ENCODE measurements at regions not wholly inside any gene's neighbourhood (a gene's known extent, or its start where the extent isn't known, plus 50 kb on each side); places are given as distances from the start of the nearest gene placed in this dataset.

DNA sequence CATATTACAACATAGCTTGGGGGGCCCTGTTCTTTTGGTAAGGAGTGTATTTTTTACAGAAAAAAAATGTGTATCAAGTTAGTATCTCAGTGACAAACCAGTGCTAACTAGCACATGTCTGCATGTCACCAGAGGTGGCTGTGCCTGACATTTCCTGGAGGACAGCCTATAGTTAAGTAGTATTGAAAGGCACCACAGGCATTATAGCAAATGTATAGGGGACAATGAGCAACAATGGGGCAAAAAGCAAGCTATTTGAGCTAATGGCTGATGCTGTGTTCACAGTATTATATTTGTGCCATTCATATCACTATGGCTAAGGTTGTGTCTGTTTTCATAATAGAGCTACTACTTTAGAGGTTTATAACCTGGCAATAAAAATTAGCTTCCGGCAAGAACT, 1644.0 kb downstream of the MAT2B start:
- TF ChIP-seq, protein P1, sequence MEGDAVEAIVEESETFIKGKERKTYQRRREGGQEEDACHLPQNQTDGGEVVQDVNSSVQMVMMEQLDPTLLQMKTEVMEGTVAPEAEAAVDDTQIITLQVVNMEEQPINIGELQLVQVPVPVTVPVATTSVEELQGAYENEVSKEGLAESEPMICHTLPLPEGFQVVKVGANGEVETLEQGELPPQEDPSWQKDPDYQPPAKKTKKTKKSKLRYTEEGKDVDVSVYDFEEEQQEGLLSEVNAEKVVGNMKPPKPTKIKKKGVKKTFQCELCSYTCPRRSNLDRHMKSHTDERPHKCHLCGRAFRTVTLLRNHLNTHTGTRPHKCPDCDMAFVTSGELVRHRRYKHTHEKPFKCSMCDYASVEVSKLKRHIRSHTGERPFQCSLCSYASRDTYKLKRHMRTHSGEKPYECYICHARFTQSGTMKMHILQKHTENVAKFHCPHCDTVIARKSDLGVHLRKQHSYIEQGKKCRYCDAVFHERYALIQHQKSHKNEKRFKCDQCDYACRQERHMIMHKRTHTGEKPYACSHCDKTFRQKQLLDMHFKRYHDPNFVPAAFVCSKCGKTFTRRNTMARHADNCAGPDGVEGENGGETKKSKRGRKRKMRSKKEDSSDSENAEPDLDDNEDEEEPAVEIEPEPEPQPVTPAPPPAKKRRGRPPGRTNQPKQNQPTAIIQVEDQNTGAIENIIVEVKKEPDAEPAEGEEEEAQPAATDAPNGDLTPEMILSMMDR (conservative IDR thresholded peaks at IDR 0.05) = no peak
- Histone ChIP-seq H3K9ac (ENCODE audit: extremely low read depth, low read length, poor library complexity, severe bottlenecking) (no peak overlapping the region), H3K36me3 (ENCODE audit: control insufficient read depth, insufficient read depth, low read length) (no peaks in the 10 kb centered on the region), H3K27me3 (ENCODE audit: control insufficient read depth, insufficient read depth, low read length, poor library complexity, severe bottlenecking) (no peaks in the 10 kb centered on the region), H3K27ac (ENCODE audit: low read depth, low read length) (no peak overlapping the region), H3K4me3 (ENCODE audit: low read length) (no peak overlapping the region), H3K9me3 (ENCODE audit: control insufficient read depth, low read length) (no peaks in the 10 kb centered on the region), H3K4me1 (ENCODE audit: control insufficient read depth, insufficient read depth, low read length) (peaks cover 14% of the 10 kb centered on the region)
- 94 to 100% methylated on average over 1 of the region's 1 CpG for WGBS, 2 experiments (ENCODE audit: insufficient coverage in 1 of 2, insufficient read length in 1 of 2)
- H3K4me3 Mint-ChIP-seq = no peak overlapping the region
- peaks cover 2% of the 10 kb centered on the region for H3K9me3 Mint-ChIP-seq
- no peak for DNase-seq
- H3K36me3 Mint-ChIP-seq (ENCODE audit: low read depth) = peaks cover 2% of the 10 kb centered on the region
- H3K27me3 Mint-ChIP-seq (ENCODE audit: insufficient read depth) = no peaks in the 10 kb centered on the region
- peaks cover 18% of the 10 kb centered on the region for H3K4me1 Mint-ChIP-seq
- H3K27ac Mint-ChIP-seq = no peak overlapping the region

DNA sequence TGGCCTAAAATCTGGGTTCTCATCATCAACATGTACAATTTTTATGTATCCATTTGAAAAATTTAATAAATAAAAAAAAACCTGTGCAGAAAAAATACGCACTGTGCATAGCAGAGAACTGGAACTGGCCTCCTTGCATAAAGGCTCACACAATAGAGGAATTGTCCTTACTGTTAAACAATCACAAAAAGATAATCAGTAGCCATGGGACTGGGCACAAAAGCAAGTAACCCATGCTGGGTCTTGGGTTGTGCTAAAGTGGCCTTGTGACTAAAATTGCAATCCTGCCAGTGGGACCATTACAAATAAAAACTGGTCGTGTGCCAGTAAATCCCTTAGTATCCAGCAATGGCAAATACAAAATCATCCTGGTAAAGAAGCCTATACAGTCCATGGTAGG, 1646.6 kb downstream of the MAT2B start:
- TF ChIP-seq, protein P1 (conservative IDR thresholded peaks at IDR 0.05) = no peak
- Histone ChIP-seq H3K36me3 (ENCODE audit: control insufficient read depth, insufficient read depth, low read length) (no peaks in the 10 kb centered on the region), H3K27me3 (ENCODE audit: control insufficient read depth, insufficient read depth, low read length, poor library complexity, severe bottlenecking) (no peaks in the 10 kb centered on the region), H3K9me3 (ENCODE audit: control insufficient read depth, low read length) (no peaks in the 10 kb centered on the region), H3K27ac (ENCODE audit: low read depth, low read length) (no peak overlapping the region), H3K9ac (ENCODE audit: extremely low read depth, low read length, poor library complexity, severe bottlenecking) (no peak overlapping the region), H3K4me1 (ENCODE audit: control insufficient read depth, insufficient read depth, low read length) (peaks cover 14% of the 10 kb centered on the region), H3K4me3 (ENCODE audit: low read length) (no peak overlapping the region)
- no peaks in the 10 kb centered on the region for H3K27me3 Mint-ChIP-seq (ENCODE audit: insufficient read depth)
- WGBS, 2 experiments (ENCODE audit: insufficient coverage in 1 of 2, insufficient read length in 1 of 2) = 60 to 90% methylated on average over 1 to 2 of the region's 2 CpGs
- DNase-seq = no peak
- no peak overlapping the region for H3K4me3 Mint-ChIP-seq
- peaks cover 2% of the 10 kb centered on the region for H3K9me3 Mint-ChIP-seq
- peaks cover 18% of the 10 kb centered on the region for H3K4me1 Mint-ChIP-seq
- peaks cover 2% of the 10 kb centered on the region for H3K36me3 Mint-ChIP-seq (ENCODE audit: low read depth)
- H3K27ac Mint-ChIP-seq = no peak overlapping the region

DNA sequence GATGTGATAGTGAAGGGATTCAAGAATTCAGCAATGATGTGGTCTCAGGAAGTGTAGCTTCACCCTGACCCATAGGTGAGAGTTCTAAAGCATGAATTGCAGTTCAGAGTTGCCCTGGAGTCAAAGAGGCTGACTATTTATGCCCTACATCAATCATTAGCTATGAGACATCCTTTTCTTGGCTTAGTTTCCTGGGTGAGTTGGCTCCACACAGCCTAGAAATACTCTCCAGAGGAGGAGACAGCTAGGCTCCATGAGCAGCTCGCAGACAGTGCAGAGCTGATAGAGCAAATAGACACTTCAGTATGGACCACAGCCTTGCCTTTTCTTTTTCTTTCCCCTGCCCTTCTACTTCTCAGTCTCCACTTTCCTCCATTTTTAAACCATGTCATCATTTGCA, 1651.8 kb downstream of the MAT2B start:
- no peak for DNase-seq
- no peak overlapping the region for H3K4me3 Mint-ChIP-seq
- no peaks in the 10 kb centered on the region for H3K9me3 Mint-ChIP-seq
- Histone ChIP-seq H3K4me3 (ENCODE audit: low read length) (no peak overlapping the region), H3K36me3 (ENCODE audit: control insufficient read depth, insufficient read depth, low read length) (no peaks in the 10 kb centered on the region), H3K4me1 (ENCODE audit: control insufficient read depth, insufficient read depth, low read length) (no peaks in the 10 kb centered on the region), H3K9me3 (ENCODE audit: control insufficient read depth, low read length) (no peaks in the 10 kb centered on the region), H3K27me3 (ENCODE audit: control insufficient read depth, insufficient read depth, low read length, poor library complexity, severe bottlenecking) (no peaks in the 10 kb centered on the region), H3K27ac (ENCODE audit: low read depth, low read length) (no peak overlapping the region), H3K9ac (ENCODE audit: extremely low read depth, low read length, poor library complexity, severe bottlenecking) (no peak overlapping the region)
- no peaks in the 10 kb centered on the region for H3K36me3 Mint-ChIP-seq (ENCODE audit: low read depth)
- TF ChIP-seq, protein P1 (conservative IDR thresholded peaks at IDR 0.05) = no peak
- H3K27me3 Mint-ChIP-seq (ENCODE audit: insufficient read depth) = no peaks in the 10 kb centered on the region
- no peak overlapping the region for H3K27ac Mint-ChIP-seq
- 89% methylated on average over 1 of the region's 1 CpG; no CpG with 5 or more reads in 1 of the 2 experiments for WGBS, 2 experiments (ENCODE audit: insufficient coverage in 1 of 2, insufficient read length in 1 of 2)
- no peaks in the 10 kb centered on the region for H3K4me1 Mint-ChIP-seq

Data from endodermal cell (in vitro differentiated cells).